Fibroblast of villous mesenchyme (primary cell): ENCODE measurements at regions not wholly inside any gene's neighbourhood (a gene's known extent, or its start where the extent isn't known, plus 50 kb on each side); places are given as distances from the start of the nearest gene placed in this dataset.

Experiments
- DNase-seq: peaks from one replicate; pipeline ENCODE4 v3.0.0-alpha.2; 2010; ENCODE audit warnings: low read depth
- H3K4me3 ChIP-seq: 2 replicates; pipeline ENCODE4 v1.5.1; 2011; ENCODE audit warnings: low read depth, mild to moderate bottlenecking, low read length
- CTCF ChIP-seq: IDR thresholded peaks from 2 replicates; pipeline ENCODE4 v1.5.1; 2012; ENCODE audit warnings: low read depth, mild to moderate bottlenecking, low read length; ENCODE audit not compliant: insufficient read depth

GRCh38 chr6:170174124-170174770, 116.6 kb downstream of the DLL1 start:
- no peak for DNase-seq
- no peak for TF ChIP-seq CTCF
- H3K4me3 ChIP-seq: no peak overlapping the region

GRCh38 chr6:170173335-170173881, 117.5 kb downstream of the DLL1 start:
- no peak overlapping the region for H3K4me3 ChIP-seq
- DNase-seq: no peak
- no peak for TF ChIP-seq CTCF

GRCh38 chr6:170172825-170173256, 118.0 kb downstream of the DLL1 start:
- no peak overlapping the region for H3K4me3 ChIP-seq
- no peak for TF ChIP-seq CTCF
- no peak for DNase-seq

GRCh38 chr6:170172392-170172791, 118.5 kb downstream of the DLL1 start:
- no peak for DNase-seq
- no peak overlapping the region for H3K4me3 ChIP-seq
- no peak for TF ChIP-seq CTCF

- DNase-seq: no peak
- no peak overlapping the region for H3K4me3 ChIP-seq
- TF ChIP-seq CTCF: no peak
Measured at GRCh38 chr6:170167657-170168159, 123.2 kb downstream of the DLL1 start.

- DNase-seq: no peak
- H3K4me3 ChIP-seq: no peak overlapping the region
- TF ChIP-seq CTCF: no peak
Measured at GRCh38 chr6:170166511-170167122, 124.3 kb downstream of the DLL1 start.
